Fibroblast of pulmonary artery (primary cell): ENCODE measurements at regions not wholly inside any gene's neighbourhood (a gene's known extent, or its start where the extent isn't known, plus 50 kb on each side); places are given as distances from the start of the nearest gene placed in this dataset.

ENCODE experiments used
- DNase-seq: peaks from one replicate; pipeline ENCODE4 v3.0.0-alpha.2; 2010; ENCODE audit warnings: low read depth
- H3K4me3 ChIP-seq: replicated peaks from 2 replicates; pipeline ENCODE4 v1.5.1; 2011; ENCODE audit warnings: low read depth, mild to moderate bottlenecking, control low read depth, low read length, moderate library complexity
- TF ChIP-seq, protein P1 (sequence below): IDR thresholded peaks from 2 replicates; pipeline ENCODE4 v1.5.1; 2011; ENCODE audit warnings: mild to moderate bottlenecking, control low read depth, low read length, inconsistent platforms; ENCODE audit errors: missing control alignments

DNA sequence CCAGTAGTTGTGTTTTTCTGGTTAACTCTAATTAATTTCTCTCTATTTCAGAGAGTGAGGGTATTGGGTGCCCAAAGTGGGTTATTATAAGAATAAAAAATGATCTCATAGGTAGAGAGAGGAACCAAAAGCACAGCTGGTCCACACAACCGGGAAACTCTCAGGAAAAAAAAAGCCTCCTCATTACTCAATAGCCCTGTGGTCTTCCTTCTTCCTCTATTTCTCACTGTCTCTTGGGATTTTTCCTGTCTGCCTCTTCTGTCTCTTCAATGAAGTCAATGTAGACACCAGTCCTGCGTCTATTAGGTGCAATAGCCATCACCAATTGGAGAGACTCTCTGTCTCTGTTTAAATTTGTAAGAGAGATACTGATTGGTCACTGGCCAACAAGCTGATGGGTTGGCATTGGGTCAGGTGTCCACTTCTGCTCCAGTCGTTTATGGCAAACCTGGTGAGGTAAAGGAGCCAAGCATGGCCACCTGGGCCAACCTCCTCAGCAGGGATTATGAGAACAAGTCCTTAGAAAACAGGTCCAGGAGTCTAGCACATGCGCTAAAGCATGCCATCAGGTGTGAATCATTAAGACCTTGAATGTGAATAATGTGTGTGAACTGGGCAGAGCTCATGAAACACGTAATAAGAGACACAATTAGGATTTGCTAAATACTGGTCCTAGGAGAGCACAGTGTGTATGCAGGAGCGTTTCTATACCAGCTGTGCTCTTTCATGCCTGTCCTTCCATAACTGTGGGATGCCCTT is 443.0 kb upstream of the RUNX1 start:
- H3K4me3 ChIP-seq: no peak overlapping the region
- no peak for DNase-seq
- TF ChIP-seq, protein P1, sequence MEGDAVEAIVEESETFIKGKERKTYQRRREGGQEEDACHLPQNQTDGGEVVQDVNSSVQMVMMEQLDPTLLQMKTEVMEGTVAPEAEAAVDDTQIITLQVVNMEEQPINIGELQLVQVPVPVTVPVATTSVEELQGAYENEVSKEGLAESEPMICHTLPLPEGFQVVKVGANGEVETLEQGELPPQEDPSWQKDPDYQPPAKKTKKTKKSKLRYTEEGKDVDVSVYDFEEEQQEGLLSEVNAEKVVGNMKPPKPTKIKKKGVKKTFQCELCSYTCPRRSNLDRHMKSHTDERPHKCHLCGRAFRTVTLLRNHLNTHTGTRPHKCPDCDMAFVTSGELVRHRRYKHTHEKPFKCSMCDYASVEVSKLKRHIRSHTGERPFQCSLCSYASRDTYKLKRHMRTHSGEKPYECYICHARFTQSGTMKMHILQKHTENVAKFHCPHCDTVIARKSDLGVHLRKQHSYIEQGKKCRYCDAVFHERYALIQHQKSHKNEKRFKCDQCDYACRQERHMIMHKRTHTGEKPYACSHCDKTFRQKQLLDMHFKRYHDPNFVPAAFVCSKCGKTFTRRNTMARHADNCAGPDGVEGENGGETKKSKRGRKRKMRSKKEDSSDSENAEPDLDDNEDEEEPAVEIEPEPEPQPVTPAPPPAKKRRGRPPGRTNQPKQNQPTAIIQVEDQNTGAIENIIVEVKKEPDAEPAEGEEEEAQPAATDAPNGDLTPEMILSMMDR: no peak

GRCh38 chr21:35491114-35491513 is 442.0 kb upstream of the RUNX1 start:
- no peak for DNase-seq
- H3K4me3 ChIP-seq: no peak overlapping the region
- TF ChIP-seq, protein P1: no peak

GRCh38 chr21:35489389-35489980 is 440.4 kb upstream of the RUNX1 start:
- TF ChIP-seq, protein P1: no peak
- no peak overlapping the region for H3K4me3 ChIP-seq
- DNase-seq: no peak

GRCh38 chr21:35488946-35489345 is 439.8 kb upstream of the RUNX1 start:
- no peak overlapping the region for H3K4me3 ChIP-seq
- DNase-seq: peak; percentile 37
- TF ChIP-seq, protein P1: no peak

- TF ChIP-seq, protein P1: no peak
- H3K4me3 ChIP-seq: no peak overlapping the region
- no peak for DNase-seq
Observed at GRCh38 chr21:35485364-35485763, 436.3 kb upstream of the RUNX1 start.

DNA sequence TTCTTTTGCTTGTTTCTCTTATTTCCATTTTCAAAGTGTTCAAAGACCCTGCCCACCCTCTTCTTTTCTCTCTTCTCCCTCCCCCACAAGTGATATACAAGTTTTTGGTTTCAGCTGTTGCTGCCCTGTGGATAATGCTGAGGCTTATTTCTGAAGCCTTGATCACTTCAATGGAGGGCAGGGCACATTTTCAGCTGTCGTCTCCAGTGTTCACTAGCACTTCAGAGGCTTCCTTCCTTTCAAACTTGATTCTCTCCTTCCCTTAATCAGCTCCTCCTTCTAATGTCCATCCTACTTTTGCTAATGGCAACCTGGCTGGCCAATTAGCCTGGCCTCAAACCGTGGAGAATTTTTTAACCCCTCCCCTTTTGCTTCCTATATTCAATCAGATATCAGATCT is 435.7 kb upstream of the RUNX1 start:
- no peak overlapping the region for H3K4me3 ChIP-seq
- TF ChIP-seq, protein P1: no peak
- no peak for DNase-seq

GRCh38 chr21:35484032-35484431 is 434.9 kb upstream of the RUNX1 start:
- TF ChIP-seq, protein P1: no peak
- no peak for DNase-seq
- H3K4me3 ChIP-seq: no peak overlapping the region
